GM23248 (cell line): ENCODE measurements at regions not wholly inside any gene's neighbourhood (a gene's known extent, or its start where the extent isn't known, plus 50 kb on each side); places are given as distances from the start of the nearest gene placed in this dataset.

Experiments
- DNase-seq: peaks from one replicate; pipeline ENCODE4 v3.0.0-alpha.2; 2015
- H2AFZ ChIP-seq: fragments of 200-600 bp; sonication (generic); 2 replicates; pipeline ENCODE4 v1.6.1; 2016; ENCODE audit warnings: antibody characterized with exemption
- H3F3A ChIP-seq: fragments of 200-600 bp; sonication (generic); 2 replicates; pipeline ENCODE4 v1.6.1; 2016; ENCODE audit warnings: mild to moderate bottlenecking, antibody characterized with exemption, mixed run types; ENCODE audit not compliant: insufficient read depth
- H3K27ac ChIP-seq: fragments of 200-600 bp; sonication (generic); 2 replicates; pipeline ENCODE4 v1.5.1; 2016; ENCODE audit warnings: mild to moderate bottlenecking
- H3K27me3 ChIP-seq: fragments of 200-600 bp; sonication (generic); replicated peaks from 2 replicates; pipeline ENCODE4 v1.6.1; 2016; ENCODE audit warnings: mild to moderate bottlenecking; ENCODE audit not compliant: insufficient read depth
- H3K36me3 ChIP-seq: fragments of 200-600 bp; sonication (generic); 2 replicates; pipeline ENCODE4 v1.6.1; 2016; ENCODE audit warnings: low read depth, mild to moderate bottlenecking
- H3K4me1 ChIP-seq: fragments of 200-600 bp; sonication (generic); 2 replicates; pipeline ENCODE4 v1.6.1; 2016; ENCODE audit warnings: mild to moderate bottlenecking; ENCODE audit not compliant: insufficient read depth
- H3K4me2 ChIP-seq: fragments of 200-600 bp; sonication (generic); one replicate; pipeline ENCODE4 v1.6.1; 2016; ENCODE audit warnings: mild to moderate bottlenecking; ENCODE audit not compliant: unreplicated experiment
- H3K4me3 ChIP-seq: fragments of 200-600 bp; sonication (generic); 2 replicates; pipeline ENCODE4 v1.5.1; 2016; ENCODE audit warnings: mild to moderate bottlenecking
- H3K79me2 ChIP-seq: fragments of 200-600 bp; sonication (generic); 2 replicates; pipeline ENCODE4 v1.6.1; 2016; ENCODE audit warnings: mild to moderate bottlenecking; ENCODE audit not compliant: insufficient read depth
- H3K9ac ChIP-seq: fragments of 200-600 bp; sonication (generic); 2 replicates; pipeline ENCODE4 v1.6.1; 2016; ENCODE audit warnings: mild to moderate bottlenecking
- H3K9me2 ChIP-seq: fragments of 200-600 bp; sonication (generic); 2 replicates; pipeline ENCODE4 v1.6.1; 2016; ENCODE audit warnings: mixed run types, mild to moderate bottlenecking, moderate library complexity; ENCODE audit not compliant: insufficient read depth
- H3K9me3 ChIP-seq: fragments of 200-600 bp; sonication (generic); one replicate; pipeline ENCODE4 v1.6.1; 2017; ENCODE audit warnings: low read depth
- H4K20me1 ChIP-seq: fragments of 200-600 bp; sonication (generic); 2 replicates; pipeline ENCODE4 v1.6.0; 2016; ENCODE audit not compliant: insufficient read depth
- EZH2 ChIP-seq: fragments of 200-600 bp; sonication (generic); IDR thresholded peaks from 2 replicates; pipeline ENCODE4 v1.6.1; 2018; ENCODE audit warnings: antibody characterized with exemption, mild to moderate bottlenecking; ENCODE audit not compliant: insufficient read depth, poor library complexity, severe bottlenecking
- EZH2phosphoT487 ChIP-seq: fragments of 200-600 bp; sonication (generic); IDR thresholded peaks from 2 replicates; pipeline ENCODE4 v1.6.1; 2018; ENCODE audit warnings: antibody characterized with exemption, moderate library complexity, mild to moderate bottlenecking, low read depth; ENCODE audit not compliant: insufficient read depth
- WGBS, 2 experiments: methylation state at CpG; one replicate each; pipeline ENCODE4 v1.1.6; 2015 to 2017; ENCODE audit warnings: low lambda C conversion rate in 2 of 2, low coverage in 1 of 2; ENCODE audit errors: missing lambda C conversion rate in 2 of 2; 5-methylcytosine and 5-hydroxymethylcytosine counted together
- in situ Hi-C: fragments of 300-500 bp; cut with MboI; formaldehyde crosslinking; loops from 2 replicates; pipeline ENCODE4 v1.15.0; 2020

DNA sequence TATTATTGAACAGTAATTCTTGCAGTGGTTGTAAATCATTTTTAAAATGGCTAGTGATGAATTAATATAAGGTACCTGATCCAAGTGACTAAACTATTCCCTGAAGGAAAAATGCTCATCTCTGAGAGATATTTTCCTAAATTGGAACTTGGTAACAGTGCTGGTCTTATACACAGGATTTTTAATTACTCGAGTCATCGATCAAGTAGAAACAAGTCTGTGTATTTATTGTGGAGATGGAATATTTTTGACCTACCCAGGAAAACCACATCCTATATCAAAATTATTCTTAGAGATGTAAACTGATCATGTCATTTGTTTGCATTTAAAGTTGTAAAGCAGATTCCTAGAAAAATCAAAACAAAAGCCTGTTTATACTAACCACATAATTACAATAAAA, 166.9 kb downstream of the MOXD1 start:
- Histone ChIP-seq H3K27me3 (no peaks in the 10 kb centered on the region), H3K9me2 (no peaks in the 10 kb centered on the region), H3F3A (peaks cover 15% of the 10 kb centered on the region), H3K36me3 (no peaks in the 10 kb centered on the region), H4K20me1 (no peaks in the 10 kb centered on the region), H3K79me2 (no peaks in the 10 kb centered on the region), H3K9ac (no peak overlapping the region), H2AFZ (no peak overlapping the region), H3K9me3 (no peaks in the 10 kb centered on the region), H3K4me1 (peaks cover 30% of the 10 kb centered on the region), H3K4me2 (no peak overlapping the region), H3K4me3 (no peak overlapping the region), H3K27ac (no peak overlapping the region)
- WGBS, 2 experiments: 81 to 85% methylated on average over 2 of the region's 2 CpGs
- no peak for DNase-seq
- TF ChIP-seq EZH2phosphoT487: no peak
- TF ChIP-seq EZH2: no peak
- in situ Hi-C loops: loop anchor here (25.0 kb wide), 1 partner anchor 547 kb away; no protein-coding TSS in a partner anchor

DNA sequence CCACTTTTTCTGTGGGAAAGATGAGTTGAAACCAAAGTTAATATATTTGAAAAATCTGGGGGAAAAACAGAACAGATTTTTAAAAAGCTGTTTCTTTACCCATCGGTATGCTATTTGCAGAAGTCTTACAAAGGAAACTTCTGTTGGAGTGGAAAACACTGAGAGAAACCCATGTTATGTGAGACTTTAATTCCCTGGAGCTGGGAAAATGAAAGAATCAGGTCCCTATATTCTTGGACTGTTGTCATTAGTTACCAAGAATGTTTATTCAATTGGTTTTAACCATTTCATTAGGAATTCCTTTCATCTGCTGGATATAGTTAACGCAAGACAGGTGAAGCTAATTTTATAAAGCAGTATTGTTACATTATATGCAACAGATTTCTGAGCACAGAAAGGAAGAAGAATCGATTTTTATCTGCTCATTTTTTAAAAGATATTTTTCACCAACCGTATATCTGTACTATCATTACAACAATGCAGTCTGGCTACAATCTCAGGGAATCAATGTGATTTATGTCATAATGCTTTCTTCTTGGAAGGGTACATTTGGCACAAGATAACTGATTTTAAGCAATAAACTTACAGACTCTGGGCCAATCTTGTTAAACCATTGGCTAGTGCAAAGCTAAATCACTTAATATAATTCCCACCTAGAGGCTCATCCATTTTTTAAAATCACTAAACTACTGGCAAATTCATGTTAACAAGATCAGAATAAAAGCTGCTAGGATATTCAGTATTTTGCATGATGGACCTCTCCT, 170.0 kb downstream of the MOXD1 start:
- no peaks in the 10 kb centered on the region for H3K36me3 ChIP-seq
- H3K79me2 ChIP-seq: no peaks in the 10 kb centered on the region
- in situ Hi-C loops: loop anchor here (25.0 kb wide), 1 partner anchor 544 kb away; no protein-coding TSS in a partner anchor
- H4K20me1 ChIP-seq: no peaks in the 10 kb centered on the region
- no peak overlapping the region for H2AFZ ChIP-seq
- peaks cover 20% of the 10 kb centered on the region for H3F3A ChIP-seq
- TF ChIP-seq EZH2phosphoT487: no peak
- TF ChIP-seq EZH2: no peak
- H3K27ac ChIP-seq: no peak overlapping the region
- H3K4me2 ChIP-seq: no peak overlapping the region
- no peaks in the 10 kb centered on the region for H3K9me2 ChIP-seq
- DNase-seq: no peak
- 56 to 64% methylated on average over 4 of the region's 4 CpGs for WGBS, 2 experiments
- no peaks in the 10 kb centered on the region for H3K9me3 ChIP-seq
- no peaks in the 10 kb centered on the region for H3K27me3 ChIP-seq
- peaks cover 31% of the 10 kb centered on the region for H3K4me1 ChIP-seq
- H3K9ac ChIP-seq: no peak overlapping the region
- no peak overlapping the region for H3K4me3 ChIP-seq

DNA sequence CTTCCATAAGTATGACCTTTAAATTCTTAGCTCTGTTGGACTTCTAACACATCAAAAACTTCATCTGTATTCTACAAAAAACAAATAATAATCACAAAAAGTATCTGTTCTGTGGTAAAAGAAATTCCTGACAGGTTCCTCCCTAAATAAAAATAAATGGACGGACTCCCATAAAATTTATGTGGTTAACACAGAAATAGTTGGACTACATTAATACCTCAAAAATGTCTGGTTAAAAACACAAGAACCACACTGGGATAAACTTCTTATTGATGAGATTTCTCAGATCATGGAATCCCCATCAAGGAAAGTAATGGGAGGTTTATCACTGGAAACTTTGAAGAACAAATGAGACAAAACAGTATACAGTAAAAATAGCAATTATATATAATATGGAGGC, 172.4 kb downstream of the MOXD1 start:
- no peaks in the 10 kb centered on the region for H3K27me3 ChIP-seq
- H3K79me2 ChIP-seq: no peaks in the 10 kb centered on the region
- H3K36me3 ChIP-seq: no peaks in the 10 kb centered on the region
- no peak overlapping the region for H3K4me3 ChIP-seq
- WGBS, 2 experiments: 41 to 52% methylated on average over 1 of the region's 1 CpG
- H3K4me1 ChIP-seq: peaks cover 13% of the 10 kb centered on the region
- in situ Hi-C loops: loop anchor here (25.0 kb wide), 1 partner anchor 542 kb away; no protein-coding TSS in a partner anchor
- no peak overlapping the region for H3K27ac ChIP-seq
- no peaks in the 10 kb centered on the region for H3K9me2 ChIP-seq
- TF ChIP-seq EZH2 (no peak), EZH2phosphoT487 (no peak)
- H3K4me2 ChIP-seq: no peak overlapping the region
- no peaks in the 10 kb centered on the region for H4K20me1 ChIP-seq
- no peak for DNase-seq
- no peaks in the 10 kb centered on the region for H3K9me3 ChIP-seq
- H3F3A ChIP-seq: peaks cover 9% of the 10 kb centered on the region
- H2AFZ ChIP-seq: no peak overlapping the region
- H3K9ac ChIP-seq: no peak overlapping the region

DNA sequence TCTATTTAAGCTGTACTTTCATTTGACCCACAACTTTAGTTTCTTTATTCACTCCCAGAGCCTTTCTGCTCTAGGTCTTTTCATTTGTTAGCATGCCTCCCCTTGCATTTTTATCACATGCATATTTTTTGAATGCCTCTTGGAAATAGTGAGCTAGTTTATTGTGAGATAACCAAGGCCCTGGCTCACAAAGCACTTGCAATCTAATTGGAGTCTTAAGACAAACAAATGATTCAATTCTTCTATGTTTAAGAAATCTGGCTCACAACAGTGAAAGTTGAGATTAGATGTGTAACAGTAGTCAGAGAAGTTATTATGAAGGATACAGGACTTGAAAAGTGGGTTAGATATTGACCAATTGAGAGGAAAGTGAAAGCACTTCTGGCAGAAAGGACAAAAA, 173.4 kb downstream of the MOXD1 start:
- no peaks in the 10 kb centered on the region for H3K9me3 ChIP-seq
- H3K79me2 ChIP-seq: no peaks in the 10 kb centered on the region
- peak; percentile 69 for DNase-seq
- H3K4me3 ChIP-seq: no peak overlapping the region
- H2AFZ ChIP-seq: no peak overlapping the region
- in situ Hi-C loops: loop anchor here (25.0 kb wide), 1 partner anchor 541 kb away; no protein-coding TSS in a partner anchor
- peak overlapping the region; percentile 12 for H3K27ac ChIP-seq
- H3K27me3 ChIP-seq: no peaks in the 10 kb centered on the region
- peaks cover 13% of the 10 kb centered on the region for H3K4me1 ChIP-seq
- H3K36me3 ChIP-seq: no peaks in the 10 kb centered on the region
- H3K9ac ChIP-seq: no peak overlapping the region
- peak overlapping the region; percentile 5 for H3K4me2 ChIP-seq
- no peaks in the 10 kb centered on the region for H3K9me2 ChIP-seq
- no peaks in the 10 kb centered on the region for H4K20me1 ChIP-seq
- TF ChIP-seq EZH2phosphoT487 (no peak), EZH2 (no peak)
- peaks cover 9% of the 10 kb centered on the region for H3F3A ChIP-seq
